ENCODE measurements at regions not wholly inside any gene's neighbourhood (a gene's known extent, or its start where the extent isn't known, plus 50 kb on each side); places are given as distances from the start of the nearest gene placed in this dataset.

- TF ChIP-seq ELF1 (IDR thresholded peaks at IDR 0.05; ENCODE audit: borderline replicate concordance, low read depth) (no peak), POLR2AphosphoS5 (IDR thresholded peaks at IDR 0.05; ENCODE audit: low read depth, low read length) (no peak), JUND (IDR thresholded peaks at IDR 0.05) (no peak), POLR2A (IDR thresholded peaks at IDR 0.05; ENCODE audit: borderline replicate concordance, extremely low read depth, insufficient read depth, insufficient read length) (no peak), CEBPB (IDR thresholded peaks at IDR 0.05; ENCODE audit: low read depth) (no peak), ZBTB33 (IDR thresholded peaks at IDR 0.05; ENCODE audit: extremely low read depth, insufficient replicate concordance, low read length) (no peak), EZH2 (IDR thresholded peaks at IDR 0.05) (no peak)
Observed at GRCh38 chrX:39771089-39771488, 326.7 kb downstream of the BCOR start.

All from HCT116 (cell line).